Liver (tissue), 3 donors: ENCODE measurements at regions not wholly inside any gene's neighbourhood (a gene's known extent, or its start where the extent isn't known, plus 50 kb on each side); places are given as distances from the start of the nearest gene placed in this dataset.

Source experiments
- GABPA ChIP-seq, 2 donors: IDR thresholded peaks in 1 of 2; conservative IDR thresholded peaks in 1 of 2; 2 replicates each; pipeline ENCODE4 v1.6.1; 2016; ENCODE audit warnings: antibody characterized with exemption in 2 of 2, mild to moderate bottlenecking in 1 of 2, moderate library complexity in 1 of 2
- JUND ChIP-seq, 2 donors: IDR thresholded peaks; 2 replicates each; pipeline ENCODE4 v1.6.1; 2016; ENCODE audit warnings: antibody characterized with exemption in 2 of 2
- RXRA ChIP-seq, 2 donors: IDR thresholded peaks; 2 replicates each; pipeline ENCODE4 v1.6.1; 2017 to 2018; ENCODE audit warnings: antibody characterized with exemption in 2 of 2, mild to moderate bottlenecking in 1 of 2
- TAF1 ChIP-seq: conservative IDR thresholded peaks from 2 replicates; pipeline ENCODE4 v1.6.1; 2016; ENCODE audit warnings: antibody characterized with exemption, mild to moderate bottlenecking
- YY1 ChIP-seq: IDR thresholded peaks from 2 replicates; pipeline ENCODE4 v1.6.1; 2016; ENCODE audit warnings: antibody characterized with exemption, mild to moderate bottlenecking
- TF ChIP-seq, protein P1 (sequence below): fragments of 150-350 bp; IDR thresholded peaks from 2 replicates; pipeline ENCODE4 v1.5.1; 2017; ENCODE audit warnings: improper control_type of control experiment, low read depth, low read length; ENCODE audit not compliant: missing input control
- TF ChIP-seq, protein P2 (sequence below): IDR thresholded peaks from 2 replicates; pipeline ENCODE4 v1.6.1; 2016; ENCODE audit warnings: antibody characterized with exemption
- donor health status: healthy.
- donor health status: healthy.

DNA sequence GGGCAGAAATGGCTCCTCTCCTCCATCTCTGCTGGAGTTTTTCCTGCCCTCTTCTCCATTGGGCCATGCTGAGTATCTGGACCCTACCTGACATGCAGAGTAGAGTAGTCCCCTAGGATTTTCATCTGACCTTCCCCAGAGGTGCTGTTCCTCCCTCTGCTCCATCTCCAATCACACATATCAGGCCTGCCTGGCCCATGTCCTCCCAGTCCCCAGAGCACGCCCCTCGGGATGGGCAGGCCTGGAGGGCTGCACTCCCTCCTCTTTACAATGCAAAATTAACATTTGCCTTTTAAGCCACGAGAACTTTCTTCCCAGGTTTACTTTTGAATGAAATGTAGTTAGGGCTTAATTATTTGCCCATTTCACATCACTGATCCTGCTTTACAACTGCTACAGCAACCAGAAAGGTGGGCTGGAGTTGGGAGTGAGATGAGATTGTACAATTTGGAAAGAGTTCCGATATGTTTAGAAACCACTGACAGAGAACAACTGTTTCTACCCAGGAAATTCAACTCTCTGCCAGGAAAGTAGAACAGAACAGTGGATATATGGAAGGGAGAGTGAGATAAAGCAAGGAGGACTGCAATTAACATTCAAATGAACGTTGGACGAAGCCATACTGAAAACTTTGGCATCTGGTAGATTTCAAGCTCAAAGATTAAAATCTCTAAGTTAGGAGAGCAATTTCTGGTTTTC, 184.0 kb upstream of the HABP2 start:
- no peak for TF ChIP-seq GABPA (IDR thresholded peaks at IDR 0.05 in 1 of 2, conservative IDR thresholded peaks at IDR 0.05 in 1 of 2)
- TF ChIP-seq, protein P1, sequence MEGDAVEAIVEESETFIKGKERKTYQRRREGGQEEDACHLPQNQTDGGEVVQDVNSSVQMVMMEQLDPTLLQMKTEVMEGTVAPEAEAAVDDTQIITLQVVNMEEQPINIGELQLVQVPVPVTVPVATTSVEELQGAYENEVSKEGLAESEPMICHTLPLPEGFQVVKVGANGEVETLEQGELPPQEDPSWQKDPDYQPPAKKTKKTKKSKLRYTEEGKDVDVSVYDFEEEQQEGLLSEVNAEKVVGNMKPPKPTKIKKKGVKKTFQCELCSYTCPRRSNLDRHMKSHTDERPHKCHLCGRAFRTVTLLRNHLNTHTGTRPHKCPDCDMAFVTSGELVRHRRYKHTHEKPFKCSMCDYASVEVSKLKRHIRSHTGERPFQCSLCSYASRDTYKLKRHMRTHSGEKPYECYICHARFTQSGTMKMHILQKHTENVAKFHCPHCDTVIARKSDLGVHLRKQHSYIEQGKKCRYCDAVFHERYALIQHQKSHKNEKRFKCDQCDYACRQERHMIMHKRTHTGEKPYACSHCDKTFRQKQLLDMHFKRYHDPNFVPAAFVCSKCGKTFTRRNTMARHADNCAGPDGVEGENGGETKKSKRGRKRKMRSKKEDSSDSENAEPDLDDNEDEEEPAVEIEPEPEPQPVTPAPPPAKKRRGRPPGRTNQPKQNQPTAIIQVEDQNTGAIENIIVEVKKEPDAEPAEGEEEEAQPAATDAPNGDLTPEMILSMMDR, result no peak
- TF ChIP-seq YY1, result no peak
- no peak for TF ChIP-seq JUND (IDR thresholded peaks at IDR 0.05)
- TF ChIP-seq TAF1, result no peak
- TF ChIP-seq, protein P2, sequence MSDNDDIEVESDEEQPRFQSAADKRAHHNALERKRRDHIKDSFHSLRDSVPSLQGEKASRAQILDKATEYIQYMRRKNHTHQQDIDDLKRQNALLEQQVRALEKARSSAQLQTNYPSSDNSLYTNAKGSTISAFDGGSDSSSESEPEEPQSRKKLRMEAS, result no peak
- TF ChIP-seq RXRA (IDR thresholded peaks at IDR 0.05), result no peak
